ENCODE measurements at regions not wholly inside any gene's neighbourhood (a gene's known extent, or its start where the extent isn't known, plus 50 kb on each side); places are given as distances from the start of the nearest gene placed in this dataset.
"Not testable (repeated sequence)": the region's sequence is repeated elsewhere in the genome, so short reads cannot be mapped to it uniquely, and the experiment has no call there.

GRCh38 chr4:22598113-22599047 lies 82.5 kb upstream of the ADGRA3 start:
- H3K4me1 Mint-ChIP-seq: peaks cover 14% of the 10 kb centered on the region
- H3K27ac Mint-ChIP-seq; H3K27me3 Mint-ChIP-seq (ENCODE audit: low read depth); CTCF ChIA-PET; POLR2A ChIA-PET; H3K4me3 Mint-ChIP-seq; DNase-seq (ENCODE audit: low spot score); H3K36me3 Mint-ChIP-seq; H3K9me3 Mint-ChIP-seq; ATAC-seq: not testable (repeated sequence)

- POLR2A ChIA-PET; DNase-seq (ENCODE audit: low spot score); H3K27me3 Mint-ChIP-seq (ENCODE audit: low read depth); H3K27ac Mint-ChIP-seq; H3K36me3 Mint-ChIP-seq; CTCF ChIA-PET; H3K4me3 Mint-ChIP-seq; H3K9me3 Mint-ChIP-seq: not testable (repeated sequence)
- ATAC-seq: peak; percentile 68
- peaks cover 14% of the 10 kb centered on the region for H3K4me1 Mint-ChIP-seq
Measured at GRCh38 chr4:22599228-22599928, 83.5 kb upstream of the ADGRA3 start.

- DNase-seq (ENCODE audit: low spot score); POLR2A ChIA-PET; H3K4me3 Mint-ChIP-seq; ATAC-seq; H3K27ac Mint-ChIP-seq; CTCF ChIA-PET; H3K9me3 Mint-ChIP-seq; H3K36me3 Mint-ChIP-seq; H3K27me3 Mint-ChIP-seq (ENCODE audit: low read depth): not testable (repeated sequence)
- H3K4me1 Mint-ChIP-seq: peaks cover 14% of the 10 kb centered on the region
Measured at GRCh38 chr4:22599929-22600432, 84.1 kb upstream of the ADGRA3 start.

GRCh38 chr4:22601638-22602037 lies 85.8 kb upstream of the ADGRA3 start:
- ATAC-seq; H3K4me3 Mint-ChIP-seq; H3K36me3 Mint-ChIP-seq; H3K9me3 Mint-ChIP-seq; H3K27ac Mint-ChIP-seq; CTCF ChIA-PET; POLR2A ChIA-PET; H3K27me3 Mint-ChIP-seq (ENCODE audit: low read depth); DNase-seq (ENCODE audit: low spot score): not testable (repeated sequence)
- H3K4me1 Mint-ChIP-seq: peaks cover 14% of the 10 kb centered on the region

DNA sequence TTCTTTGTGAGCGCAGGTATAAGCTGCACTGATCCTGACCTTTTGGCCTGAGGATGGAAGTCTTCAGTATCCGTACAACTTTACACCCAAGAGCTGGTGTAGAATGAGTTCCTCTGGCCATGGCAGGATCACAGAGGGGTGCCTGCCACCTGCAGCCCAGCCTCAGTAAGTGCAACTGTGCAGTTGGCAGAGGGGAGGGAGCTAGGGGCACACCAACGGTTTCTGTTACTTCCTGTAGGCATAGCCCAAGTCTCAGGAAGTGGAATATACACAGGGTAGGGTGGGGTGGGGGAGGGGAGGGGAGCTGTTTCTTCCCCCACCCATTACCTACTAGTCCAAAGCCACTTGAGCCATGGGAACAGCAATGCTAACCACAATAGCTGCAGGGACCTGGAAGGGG lies 85.4 kb upstream of the GBA3 start:
- peak; percentile 88 for ATAC-seq
- TF ChIP-seq, protein P1, sequence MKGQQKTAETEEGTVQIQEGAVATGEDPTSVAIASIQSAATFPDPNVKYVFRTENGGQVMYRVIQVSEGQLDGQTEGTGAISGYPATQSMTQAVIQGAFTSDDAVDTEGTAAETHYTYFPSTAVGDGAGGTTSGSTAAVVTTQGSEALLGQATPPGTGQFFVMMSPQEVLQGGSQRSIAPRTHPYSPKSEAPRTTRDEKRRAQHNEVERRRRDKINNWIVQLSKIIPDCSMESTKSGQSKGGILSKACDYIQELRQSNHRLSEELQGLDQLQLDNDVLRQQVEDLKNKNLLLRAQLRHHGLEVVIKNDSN (CRISPR knock-in tag; IDR thresholded peaks at IDR 0.05): no peak
- TF ChIP-seq, protein P2, sequence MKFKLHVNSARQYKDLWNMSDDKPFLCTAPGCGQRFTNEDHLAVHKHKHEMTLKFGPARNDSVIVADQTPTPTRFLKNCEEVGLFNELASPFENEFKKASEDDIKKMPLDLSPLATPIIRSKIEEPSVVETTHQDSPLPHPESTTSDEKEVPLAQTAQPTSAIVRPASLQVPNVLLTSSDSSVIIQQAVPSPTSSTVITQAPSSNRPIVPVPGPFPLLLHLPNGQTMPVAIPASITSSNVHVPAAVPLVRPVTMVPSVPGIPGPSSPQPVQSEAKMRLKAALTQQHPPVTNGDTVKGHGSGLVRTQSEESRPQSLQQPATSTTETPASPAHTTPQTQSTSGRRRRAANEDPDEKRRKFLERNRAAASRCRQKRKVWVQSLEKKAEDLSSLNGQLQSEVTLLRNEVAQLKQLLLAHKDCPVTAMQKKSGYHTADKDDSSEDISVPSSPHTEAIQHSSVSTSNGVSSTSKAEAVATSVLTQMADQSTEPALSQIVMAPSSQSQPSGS (CRISPR knock-in tag; IDR thresholded peaks at IDR 0.05; ENCODE audit: borderline replicate concordance, low read depth): no peak
- no peak for TF ChIP-seq ZNF281 (CRISPR knock-in tag; IDR thresholded peaks at IDR 0.05)
- TF ChIP-seq ZNF425 (CRISPR knock-in tag; conservative IDR thresholded peaks at IDR 0.05): no peak
- no peak for TF ChIP-seq NFE2L1 (CRISPR knock-in tag; IDR thresholded peaks at IDR 0.05)
- no peak overlapping the region for H3K4me3 Mint-ChIP-seq
- no peaks in the 10 kb centered on the region for H3K4me1 Mint-ChIP-seq
- H3K36me3 Mint-ChIP-seq: no peaks in the 10 kb centered on the region
- H3K9me3 Mint-ChIP-seq: no peaks in the 10 kb centered on the region
- no peak overlapping the region for H3K27ac Mint-ChIP-seq
- ChIA-PET CTCF (interaction anchor here (0.6 to 1.1 kb wide), 13 partner anchors 11 to 818 kb away, joined by 3 to 7 read pairs (median 4); no protein-coding TSS in a partner anchor), POLR2A (no interaction called here)
- no peaks in the 10 kb centered on the region for H3K27me3 Mint-ChIP-seq (ENCODE audit: low read depth)
- peak; percentile 36 for DNase-seq (ENCODE audit: low spot score)

DNA sequence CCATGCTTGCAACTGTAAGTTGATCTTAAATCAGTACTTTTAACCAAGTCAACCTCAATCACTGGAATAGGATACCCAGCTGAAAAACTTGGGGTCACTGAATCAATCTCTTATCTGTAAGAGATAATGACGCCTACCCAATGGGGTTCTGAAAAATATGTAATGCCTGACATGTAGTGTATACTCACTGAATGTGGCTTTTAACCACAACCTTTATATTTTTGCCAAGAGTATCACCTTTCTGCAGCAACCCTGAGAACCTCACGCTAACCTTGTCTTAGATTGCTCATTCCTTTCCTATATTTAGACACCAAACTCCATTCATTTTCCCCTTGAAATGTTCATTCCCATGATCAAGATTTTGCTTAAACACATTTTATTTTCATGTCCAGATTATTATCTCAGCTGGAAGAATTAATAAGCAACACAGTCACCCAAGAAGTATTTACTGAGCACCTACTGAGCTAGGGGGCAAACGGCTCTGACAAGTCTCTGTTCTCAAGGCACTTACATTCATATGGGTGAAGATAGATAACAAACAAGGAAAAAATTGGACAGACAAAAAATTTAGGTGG lies 82.7 kb upstream of the GBA3 start:
- H3K4me3 Mint-ChIP-seq; H3K4me1 Mint-ChIP-seq; CTCF ChIA-PET; DNase-seq (ENCODE audit: low spot score); POLR2A ChIA-PET; ATAC-seq; H3K9me3 Mint-ChIP-seq; H3K36me3 Mint-ChIP-seq; H3K27me3 Mint-ChIP-seq (ENCODE audit: low read depth); H3K27ac Mint-ChIP-seq: not testable (repeated sequence)

Measured in WTC11 (cell line).